GM12878 (cell line): ENCODE measurements at regions not wholly inside any gene's neighbourhood (a gene's known extent, or its start where the extent isn't known, plus 50 kb on each side); places are given as distances from the start of the nearest gene placed in this dataset.
A peak's percentile ranks its signal among the peaks of the same experiment; 100 is the strongest.

Source experiments
- ATAC-seq: fragments of 200-7000 bp; cut with Tn5 transposase; 3 replicates; pipeline ENCODE4 v1.9.1; 2020; ENCODE audit warnings: mild to moderate bottlenecking, moderate library complexity
- BruUV-seq: library from RNA; stranded (reverse); fragments of 400-500 nt; replicated peaks from 2 replicates; lab custom pipeline; 2021; lab: Mats Ljungman, UMichigan
- CTCF ChIA-PET: fragments of 300-600 bp; sonication (Branson Sonifier 250); formaldehyde crosslinking; extraction: SDS; loops from one replicate; lab custom pipeline; 2021; ENCODE audit warnings: inconsistent platforms; lab: Yijun Ruan, JAX
- POLR2A ChIA-PET: fragments of 350-600 bp; formaldehyde crosslinking; extraction: SDS; loops from one replicate; lab custom pipeline; 2021; ENCODE audit warnings: inconsistent platforms; lab: Charles Lee
- RAD21 ChIA-PET: fragments of 300-600 bp; sonication (Branson Sonifier 250); formaldehyde crosslinking; loops from one replicate; lab custom pipeline; 2023; ENCODE audit warnings: antibody characterized with exemption; ENCODE audit not compliant: unreplicated experiment; lab: Charles Lee
- SMC1A ChIA-PET: fragments of 300-600 bp; sonication (Branson Sonifier 250); formaldehyde crosslinking; loops from one replicate; lab custom pipeline; 2023; ENCODE audit not compliant: unreplicated experiment, uncharacterized antibody; lab: Charles Lee
- DNase-seq: peaks from one replicate; pipeline ENCODE4 v3.0.0-alpha.2; 2011; ENCODE audit warnings: low read depth, low spot score
- FAIRE-seq: peaks from 3 replicates; lab custom pipeline; 2011; peaks lifted over from hg19 to GRCh38; lab: Jason Lieb, UNC
- H2AFZ ChIP-seq: 2 replicates; pipeline ENCODE4 v1.6.0; 2011; ENCODE audit warnings: low read depth, low read length, control low read depth; ENCODE audit not compliant: control insufficient read depth
- H3K27ac ChIP-seq: 2 replicates; pipeline ENCODE4 v1.5.1; 2011; ENCODE audit warnings: control low read depth; ENCODE audit not compliant: control insufficient read depth, insufficient read depth
- H3K27me3 ChIP-seq, 2 experiments: replicated peaks in 1 of 2; 2 replicates each; pipeline versions ENCODE4 v1.6.0 to v1.6.1; 2011; ENCODE audit warnings: low read length in 1 of 2; ENCODE audit not compliant: control insufficient read depth in 2 of 2, insufficient read depth in 2 of 2
- H3K36me3 ChIP-seq, 2 experiments: 2 replicates each; pipeline ENCODE4 v1.5.1; 2011; ENCODE audit warnings: low read length in 1 of 2; ENCODE audit not compliant: control insufficient read depth in 2 of 2, insufficient read depth in 2 of 2
- H3K4me1 ChIP-seq: 2 replicates; pipeline ENCODE4 v1.6.1; 2011; ENCODE audit warnings: mild to moderate bottlenecking, low read length, moderate library complexity, mixed read lengths; ENCODE audit not compliant: control insufficient read depth, insufficient read depth
- H3K4me2 ChIP-seq: 2 replicates; pipeline ENCODE4 v1.6.0; 2011; ENCODE audit warnings: control low read depth; ENCODE audit not compliant: control insufficient read depth, insufficient read depth
- H3K4me3 ChIP-seq: fragments of 200-600 bp; sonication (generic); 2 replicates; pipeline ENCODE4 v1.5.1; 2016
- H3K79me2 ChIP-seq: 2 replicates; pipeline ENCODE4 v1.6.0; 2011; ENCODE audit warnings: low read length; ENCODE audit not compliant: control insufficient read depth, insufficient read depth
- H3K9ac ChIP-seq: 2 replicates; pipeline ENCODE4 v1.8.0; 2011; ENCODE audit warnings: low read length, control low read depth, mixed read lengths; ENCODE audit not compliant: control insufficient read depth, insufficient read depth
- H3K9me3 ChIP-seq: replicated peaks from 3 replicates; pipeline ENCODE4 v1.5.1; 2011; ENCODE audit warnings: mild to moderate bottlenecking, low read length; ENCODE audit not compliant: control insufficient read depth, insufficient read depth
- H4K20me1 ChIP-seq: 2 replicates; pipeline ENCODE4 v1.6.0; 2011; ENCODE audit not compliant: control insufficient read depth, insufficient read depth
- RAD21 ChIP-seq: IDR thresholded peaks from 2 replicates; pipeline ENCODE4 v1.6.1; 2011; ENCODE audit warnings: mild to moderate bottlenecking, low read depth, low read length, moderate library complexity; ENCODE audit not compliant: insufficient read depth
- SMARCA5 ChIP-seq: fragments of 450-650 bp; IDR thresholded peaks from 2 replicates; pipeline ENCODE4 v1.6.1; 2017; ENCODE audit warnings: mild to moderate bottlenecking
- SMC3 ChIP-seq: IDR thresholded peaks from 2 replicates; pipeline ENCODE4 v1.6.1; 2011; ENCODE audit warnings: low read length, improper control_type of control experiment, borderline replicate concordance
- WGBS: methylation state at CpG from one replicate; pipeline ENCODE4 v1.1.6; 2016; ENCODE audit warnings: low lambda C conversion rate; ENCODE audit not compliant: insufficient replicate concordance, insufficient coverage; ENCODE audit errors: missing lambda C conversion rate; 5-methylcytosine and 5-hydroxymethylcytosine counted together
- in situ Hi-C: fragments of 300-500 bp; cut with MboI; formaldehyde crosslinking; loops from 9 replicates; pipeline ENCODE4 v1.14.3; 2018; ENCODE audit warnings: mixed read lengths
- intact Hi-C: fragments of 100-400 bp; cut with micrococcal nuclease; formaldehyde crosslinking; loops from one replicate; pipeline ENCODE4 v1.14.2; 2022; ENCODE audit not compliant: unreplicated experiment
- TF ChIP-seq, protein P1 (sequence below), 3 experiments: IDR thresholded peaks in 2 of 3; conservative IDR thresholded peaks in 1 of 3; 2 replicates each; pipeline ENCODE4 v1.5.1; 2011; ENCODE audit warnings: low read depth in 3 of 3, low read length in 3 of 3, mild to moderate bottlenecking in 3 of 3, control low read depth in 2 of 3, moderate library complexity in 2 of 3, inconsistent platforms in 1 of 3, mixed read lengths in 1 of 3; ENCODE audit not compliant: control insufficient read depth in 2 of 3, insufficient read depth in 1 of 3; ENCODE audit errors: extremely low read depth in 1 of 3

DNA sequence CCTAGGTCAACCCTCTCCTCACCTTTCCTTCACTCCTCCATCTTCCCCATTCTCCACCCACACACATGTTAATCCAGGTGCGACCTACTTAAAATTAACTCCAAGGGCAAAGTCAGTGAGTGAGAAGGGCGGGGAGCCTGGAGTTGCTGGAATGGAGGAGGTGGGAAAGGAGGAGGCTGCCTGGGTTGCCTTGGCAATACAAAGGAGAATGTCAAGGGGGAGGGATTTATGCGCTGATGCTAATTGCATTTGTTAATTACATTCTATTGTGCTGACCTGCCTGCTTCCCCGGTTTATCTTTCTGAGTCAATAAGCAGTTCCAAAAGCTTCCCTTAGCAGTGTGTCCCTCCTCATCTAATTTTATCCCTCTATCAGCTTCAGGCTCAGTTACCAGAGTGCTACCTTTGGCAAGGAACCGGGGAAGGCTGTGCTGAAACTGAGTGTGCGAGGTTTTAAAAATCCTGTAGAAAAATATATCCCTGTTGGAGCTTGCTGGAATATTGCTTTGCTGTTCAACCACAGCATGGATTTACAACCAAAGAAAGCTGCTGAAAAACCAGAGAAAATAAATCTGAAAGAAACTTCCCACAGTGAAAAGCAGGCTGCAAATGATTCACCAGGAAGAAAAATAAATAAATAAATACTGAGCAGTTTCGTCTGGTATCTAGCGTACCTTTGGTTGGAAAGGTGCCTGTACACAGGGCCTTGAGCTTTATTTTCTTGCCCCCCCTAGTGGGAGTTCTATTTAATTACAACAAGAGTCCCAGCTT, 113.2 kb upstream of the DGKB start:
- RAD21 ChIA-PET, result interaction anchor here (0.6 to 3.3 kb wide), 12 partner anchors 9 to 444 kb away, joined by 3 to 38 read pairs (median 5); no protein-coding TSS in a partner anchor
- Histone ChIP-seq H3K4me1 (no peaks in the 10 kb centered on the region), H3K27me3 (no peaks in the 10 kb centered on the region), H3K4me3 (no peak overlapping the region), H3K27ac (no peak overlapping the region), H3K4me2 (no peak overlapping the region), H3K79me2 (no peaks in the 10 kb centered on the region), H4K20me1 (no peaks in the 10 kb centered on the region), H3K36me3 (no peaks in the 10 kb centered on the region), H3K9ac (no peak overlapping the region), H3K9me3 (no peaks in the 10 kb centered on the region), H2AFZ (no peak overlapping the region)
- ATAC-seq, result peak; percentile 97
- SMC1A ChIA-PET, result interaction anchor here (0.6 to 5.5 kb wide), 15 partner anchors 8 to 1750 kb away, joined by 3 to 109 read pairs (median 4); no protein-coding TSS in a partner anchor
- peak; percentile 67 for TF ChIP-seq SMC3
- peak; percentile 56 for TF ChIP-seq RAD21
- TF ChIP-seq, protein P1, sequence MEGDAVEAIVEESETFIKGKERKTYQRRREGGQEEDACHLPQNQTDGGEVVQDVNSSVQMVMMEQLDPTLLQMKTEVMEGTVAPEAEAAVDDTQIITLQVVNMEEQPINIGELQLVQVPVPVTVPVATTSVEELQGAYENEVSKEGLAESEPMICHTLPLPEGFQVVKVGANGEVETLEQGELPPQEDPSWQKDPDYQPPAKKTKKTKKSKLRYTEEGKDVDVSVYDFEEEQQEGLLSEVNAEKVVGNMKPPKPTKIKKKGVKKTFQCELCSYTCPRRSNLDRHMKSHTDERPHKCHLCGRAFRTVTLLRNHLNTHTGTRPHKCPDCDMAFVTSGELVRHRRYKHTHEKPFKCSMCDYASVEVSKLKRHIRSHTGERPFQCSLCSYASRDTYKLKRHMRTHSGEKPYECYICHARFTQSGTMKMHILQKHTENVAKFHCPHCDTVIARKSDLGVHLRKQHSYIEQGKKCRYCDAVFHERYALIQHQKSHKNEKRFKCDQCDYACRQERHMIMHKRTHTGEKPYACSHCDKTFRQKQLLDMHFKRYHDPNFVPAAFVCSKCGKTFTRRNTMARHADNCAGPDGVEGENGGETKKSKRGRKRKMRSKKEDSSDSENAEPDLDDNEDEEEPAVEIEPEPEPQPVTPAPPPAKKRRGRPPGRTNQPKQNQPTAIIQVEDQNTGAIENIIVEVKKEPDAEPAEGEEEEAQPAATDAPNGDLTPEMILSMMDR (IDR thresholded peaks at IDR 0.05 in 2 of 3, conservative IDR thresholded peaks at IDR 0.05 in 1 of 3; ENCODE audit: control insufficient read depth in 2 of 3, extremely low read depth in 1 of 3, insufficient read depth in 1 of 3, low read depth in 3 of 3, low read length in 3 of 3), result peak; percentile 54 to 57 (median 54); a peak in 5 of 6 replicates
- no peak for TF ChIP-seq SMARCA5
- intact Hi-C loops, result loop anchor here (1.0 kb wide), 2 partner anchors 298 to 317 kb away; no protein-coding TSS in a partner anchor
- in situ Hi-C loops, result loop anchor here (5.0 to 25.0 kb wide), 2 partner anchors 298 to 1728 kb away; no protein-coding TSS in a partner anchor
- POLR2A ChIA-PET, result interaction anchor here (0.7 kb wide), 1 partner anchor 10 kb away, joined by 5 read pairs; no protein-coding TSS in a partner anchor
- DNase-seq, result peak; percentile 5
- CTCF ChIA-PET, result interaction anchor here (0.8 to 4.9 kb wide), 26 partner anchors 10 to 1735 kb away, joined by 3 to 137 read pairs (median 6); partner anchors contain the start of gene DGKB
- peak; percentile 62 for FAIRE-seq
- 26% methylated on average over 8 of the region's 8 CpGs for WGBS
- no TSS peak for BruUV-seq
